Osteoblast (primary cell): ENCODE measurements at regions not wholly inside any gene's neighbourhood (a gene's known extent, or its start where the extent isn't known, plus 50 kb on each side); places are given as distances from the start of the nearest gene placed in this dataset.
"Not testable (repeated sequence)": the region's sequence is repeated elsewhere in the genome, so short reads cannot be mapped to it uniquely, and the experiment has no call there.

Experiments used
- DNase-seq: peaks from one replicate; pipeline ENCODE4 v3.0.0; 2011; ENCODE audit warnings: low spot score, mixed read lengths; ENCODE audit not compliant: insufficient read length; ENCODE audit errors: missing footprints
- H2AFZ ChIP-seq: 2 replicates; pipeline ENCODE4 v1.6.0; 2011; ENCODE audit warnings: mild to moderate bottlenecking, low read length
- H3K27ac ChIP-seq: 2 replicates; pipeline ENCODE4 v1.5.1; 2011; ENCODE audit warnings: mild to moderate bottlenecking, low read depth, low read length, moderate library complexity
- H3K27me3 ChIP-seq: 2 replicates; pipeline ENCODE4 v1.6.0; 2012; ENCODE audit warnings: mild to moderate bottlenecking, control low read depth, inconsistent platforms, low read length, moderate library complexity; ENCODE audit not compliant: insufficient read depth
- H3K36me3 ChIP-seq: 2 replicates; pipeline ENCODE4 v1.5.1; 2011; ENCODE audit warnings: mild to moderate bottlenecking, low read length, control low read depth, moderate library complexity; ENCODE audit not compliant: insufficient read depth
- H3K4me1 ChIP-seq: 2 replicates; pipeline ENCODE4 v1.5.1; 2011; ENCODE audit warnings: mild to moderate bottlenecking, low read length, control low read depth, moderate library complexity; ENCODE audit not compliant: insufficient read depth
- H3K4me2 ChIP-seq: 2 replicates; pipeline ENCODE4 v1.6.0; 2011; ENCODE audit warnings: mild to moderate bottlenecking, low read length; ENCODE audit not compliant: insufficient read depth
- H3K4me3 ChIP-seq: fragments of 200-600 bp; sonication (generic); 3 replicates; pipeline ENCODE4 v1.5.1; 2012; ENCODE audit warnings: mild to moderate bottlenecking, low read length, inconsistent platforms; ENCODE audit not compliant: insufficient read depth
- H3K79me2 ChIP-seq: 2 replicates; pipeline ENCODE4 v1.6.0; 2012; ENCODE audit warnings: mild to moderate bottlenecking, low read length, control low read depth, inconsistent platforms; ENCODE audit not compliant: insufficient read depth
- H3K9me3 ChIP-seq: 2 replicates; pipeline ENCODE4 v1.5.1; 2011; ENCODE audit warnings: low read depth, low read length, control low read depth
- H4K20me1 ChIP-seq: 2 replicates; pipeline ENCODE4 v1.6.0; 2012; ENCODE audit warnings: mild to moderate bottlenecking, low read length, control low read depth; ENCODE audit not compliant: insufficient read depth
- TF ChIP-seq, protein P1 (sequence below): IDR thresholded peaks from 2 replicates; pipeline ENCODE4 v1.5.1; 2011; ENCODE audit warnings: mild to moderate bottlenecking, low read depth, low read length, moderate library complexity; ENCODE audit errors: extremely low read depth

DNA sequence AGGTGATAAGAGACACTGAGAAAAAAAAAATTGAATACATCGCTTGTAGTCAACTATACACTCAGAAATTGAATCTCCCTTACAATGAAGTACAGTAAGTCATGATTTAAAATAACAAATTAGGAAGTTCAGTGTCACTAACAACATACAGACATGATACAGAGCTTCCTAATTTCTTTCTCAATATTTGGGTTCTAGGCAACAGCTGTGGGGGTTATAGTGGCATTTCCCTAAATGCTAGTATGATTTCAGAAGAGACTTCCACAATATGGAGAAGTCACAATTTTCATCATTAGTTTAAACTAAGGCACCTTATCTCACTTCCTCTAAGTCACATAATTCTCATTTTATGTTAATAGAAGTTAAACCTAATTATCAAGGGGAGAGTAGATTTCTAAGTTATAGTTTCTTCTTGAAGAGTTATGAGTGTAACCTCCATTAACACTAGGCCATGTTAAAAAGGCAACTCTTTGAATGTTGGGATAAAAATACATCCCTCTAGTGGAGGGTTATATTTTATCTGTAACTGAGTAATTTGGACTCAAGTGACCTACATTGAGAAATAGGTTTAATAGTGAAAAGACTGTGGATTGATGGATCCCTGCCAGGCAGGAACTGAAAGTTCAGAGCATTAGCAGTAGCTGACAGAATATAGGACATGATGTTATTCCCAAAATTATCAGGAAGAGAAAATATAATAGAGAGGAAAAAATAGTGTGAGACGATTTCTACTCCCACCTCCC is 286.0 kb upstream of the SUCLG2 start:
- H3K4me2 ChIP-seq = no peak overlapping the region
- DNase-seq = no peak
- TF ChIP-seq, protein P1, sequence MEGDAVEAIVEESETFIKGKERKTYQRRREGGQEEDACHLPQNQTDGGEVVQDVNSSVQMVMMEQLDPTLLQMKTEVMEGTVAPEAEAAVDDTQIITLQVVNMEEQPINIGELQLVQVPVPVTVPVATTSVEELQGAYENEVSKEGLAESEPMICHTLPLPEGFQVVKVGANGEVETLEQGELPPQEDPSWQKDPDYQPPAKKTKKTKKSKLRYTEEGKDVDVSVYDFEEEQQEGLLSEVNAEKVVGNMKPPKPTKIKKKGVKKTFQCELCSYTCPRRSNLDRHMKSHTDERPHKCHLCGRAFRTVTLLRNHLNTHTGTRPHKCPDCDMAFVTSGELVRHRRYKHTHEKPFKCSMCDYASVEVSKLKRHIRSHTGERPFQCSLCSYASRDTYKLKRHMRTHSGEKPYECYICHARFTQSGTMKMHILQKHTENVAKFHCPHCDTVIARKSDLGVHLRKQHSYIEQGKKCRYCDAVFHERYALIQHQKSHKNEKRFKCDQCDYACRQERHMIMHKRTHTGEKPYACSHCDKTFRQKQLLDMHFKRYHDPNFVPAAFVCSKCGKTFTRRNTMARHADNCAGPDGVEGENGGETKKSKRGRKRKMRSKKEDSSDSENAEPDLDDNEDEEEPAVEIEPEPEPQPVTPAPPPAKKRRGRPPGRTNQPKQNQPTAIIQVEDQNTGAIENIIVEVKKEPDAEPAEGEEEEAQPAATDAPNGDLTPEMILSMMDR = no peak

DNA sequence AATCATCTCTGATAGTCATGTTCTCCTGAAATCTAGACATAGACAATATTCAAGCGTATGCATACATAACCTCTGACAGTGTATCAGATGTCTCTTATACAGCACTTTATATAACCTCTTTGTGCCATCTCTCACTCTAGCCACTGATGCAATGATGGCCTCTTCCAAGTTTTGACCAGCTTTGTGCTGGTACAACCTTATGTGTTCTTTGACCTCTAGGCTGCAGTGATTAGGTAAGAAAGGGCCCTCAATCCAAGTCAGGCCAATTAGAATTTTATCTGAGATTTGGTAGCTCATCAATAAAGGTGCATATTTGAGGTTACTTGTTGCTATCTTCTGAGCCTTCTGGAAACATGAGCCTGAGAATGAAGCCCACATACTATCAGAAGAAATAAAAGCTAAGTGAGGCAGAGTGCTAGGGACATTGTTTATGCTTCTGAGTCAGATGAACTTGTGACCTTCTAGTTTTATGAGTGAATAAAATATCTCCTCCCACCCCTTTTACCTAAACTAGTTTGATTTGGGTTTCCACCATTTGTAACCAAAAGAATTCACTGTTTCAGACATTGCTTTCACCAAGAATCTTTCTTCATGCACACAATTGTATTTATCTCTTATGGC is 283.2 kb upstream of the SUCLG2 start:
- Histone ChIP-seq H3K79me2 (no peaks in the 10 kb centered on the region), H3K4me3 (no peak overlapping the region), H3K4me1 (no peaks in the 10 kb centered on the region), H3K27ac (no peak overlapping the region), H2AFZ (no peak overlapping the region), H3K9me3 (no peaks in the 10 kb centered on the region), H3K4me2 (no peak overlapping the region), H3K36me3 (no peaks in the 10 kb centered on the region), H3K27me3 (no peaks in the 10 kb centered on the region), H4K20me1 (no peaks in the 10 kb centered on the region)
- TF ChIP-seq, protein P1 = no peak
- DNase-seq = no peak

More for the DNA sequence above, 286.0 kb upstream of the SUCLG2 start:
- Histone ChIP-seq H3K9me3 (no peaks in the 10 kb centered on the region), H2AFZ (no peak overlapping the region), H3K4me1 (no peaks in the 10 kb centered on the region), H3K27me3 (no peaks in the 10 kb centered on the region), H3K4me3 (no peak overlapping the region), H3K36me3 (no peaks in the 10 kb centered on the region), H3K79me2 (no peaks in the 10 kb centered on the region), H3K27ac (no peak overlapping the region), H4K20me1 (no peaks in the 10 kb centered on the region)

DNA sequence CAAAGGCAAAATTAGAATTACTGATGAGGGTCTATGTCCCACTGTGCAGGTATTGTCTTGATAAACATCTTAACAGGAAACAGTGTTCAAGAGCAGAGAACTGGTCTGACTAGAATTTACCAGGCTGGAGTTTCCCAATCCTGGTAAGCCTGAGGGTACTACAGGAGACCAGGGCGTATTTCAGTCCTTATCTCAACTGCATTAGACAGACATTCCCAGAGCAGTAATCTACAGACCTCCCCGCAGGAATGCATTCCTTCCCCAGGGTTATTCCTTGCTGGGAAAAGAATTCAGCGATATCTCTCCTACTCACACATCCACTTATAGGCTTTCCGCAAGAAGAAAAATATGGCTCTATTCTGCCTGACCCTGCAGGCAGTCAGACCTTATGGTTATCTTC is 276.0 kb upstream of the SUCLG2 start:
- not testable (repeated sequence) for H2AFZ ChIP-seq, DNase-seq, H3K79me2 ChIP-seq, H3K4me1 ChIP-seq, H3K9me3 ChIP-seq, H3K4me3 ChIP-seq, H3K27ac ChIP-seq, H3K27me3 ChIP-seq, H3K36me3 ChIP-seq, H3K4me2 ChIP-seq, H4K20me1 ChIP-seq

DNA sequence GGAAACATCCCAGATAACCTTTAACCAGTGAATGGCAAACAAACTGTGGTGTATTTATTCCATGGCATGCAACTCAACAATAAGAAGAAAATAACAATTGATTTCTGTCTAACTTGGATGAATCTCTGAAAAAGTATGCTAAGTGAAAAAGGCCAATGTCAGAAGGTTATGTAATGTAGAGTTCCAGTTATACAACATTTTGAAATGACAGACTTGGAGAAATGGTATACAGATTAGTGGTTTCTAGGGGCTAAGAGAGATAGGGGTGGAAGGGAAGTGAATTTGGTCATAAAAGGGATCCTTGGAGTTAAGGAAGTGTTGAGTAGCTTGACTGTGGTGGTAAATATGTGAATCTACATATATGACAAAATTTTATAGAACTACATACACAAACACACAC is 269.4 kb upstream of the SUCLG2 start:
- no peaks in the 10 kb centered on the region for H3K4me1 ChIP-seq
- no peaks in the 10 kb centered on the region for H3K36me3 ChIP-seq
- TF ChIP-seq, protein P1 = no peak
- no peak overlapping the region for H3K4me3 ChIP-seq
- H3K79me2 ChIP-seq = no peaks in the 10 kb centered on the region
- H3K4me2 ChIP-seq = no peak overlapping the region
- H3K9me3 ChIP-seq = no peaks in the 10 kb centered on the region
- no peak overlapping the region for H2AFZ ChIP-seq
- no peaks in the 10 kb centered on the region for H4K20me1 ChIP-seq
- H3K27ac ChIP-seq = no peak overlapping the region
- H3K27me3 ChIP-seq = no peaks in the 10 kb centered on the region
- no peak for DNase-seq
